Neural cell (in vitro differentiated cells): ENCODE measurements at regions not wholly inside any gene's neighbourhood (a gene's known extent, or its start where the extent isn't known, plus 50 kb on each side); places are given as distances from the start of the nearest gene placed in this dataset.

ENCODE experiments used
- H2AFZ ChIP-seq: fragments of 200-600, 300-800 bp; sonication (generic), shearing (Covaris generic); 2 replicates; pipeline ENCODE4 v1.6.0; 2014; ENCODE audit warnings: low read depth, mild to moderate bottlenecking, antibody characterized with exemption, low read length, moderate library complexity
- H3F3A ChIP-seq: fragments of 200-600 bp; shearing (Covaris generic); 2 replicates; pipeline ENCODE4 v1.6.1; 2016; ENCODE audit warnings: mild to moderate bottlenecking, moderate library complexity, mixed read lengths, antibody characterized with exemption, low read length; ENCODE audit not compliant: insufficient read depth, poor library complexity, severe bottlenecking
- H3K27ac ChIP-seq: fragments of 200-600, 300-800 bp; sonication (generic), shearing (Covaris generic); 2 replicates; pipeline ENCODE4 v1.5.1; 2014; ENCODE audit warnings: mild to moderate bottlenecking, low read length, moderate library complexity
- H3K27me3 ChIP-seq: fragments of 300-800, 200-600 bp; sonication (generic), shearing (Covaris generic); 2 replicates; pipeline ENCODE4 v1.6.0; 2014; ENCODE audit warnings: mild to moderate bottlenecking, low read depth, low read length, moderate library complexity; ENCODE audit not compliant: insufficient read depth
- H3K36me3 ChIP-seq: fragments of 300-800, 200-600 bp; sonication (generic), shearing (Covaris generic); 2 replicates; pipeline ENCODE4 v1.5.1; 2014; ENCODE audit warnings: mild to moderate bottlenecking, antibody characterized with exemption, low read length, moderate library complexity; ENCODE audit not compliant: insufficient read depth
- H3K4me2 ChIP-seq: fragments of 300-800, 200-600 bp; sonication (generic), shearing (Covaris generic); 2 replicates; pipeline ENCODE4 v1.6.0; 2014; ENCODE audit warnings: mild to moderate bottlenecking, low read length
- H3K4me3 ChIP-seq: fragments of 300-800, 200-600 bp; sonication (generic), shearing (Covaris generic); 2 replicates; pipeline ENCODE4 v1.5.1; 2014; ENCODE audit warnings: mild to moderate bottlenecking, low read length, moderate library complexity
- H3K79me2 ChIP-seq: fragments of 200-600 bp; shearing (Covaris generic); replicated peaks from 2 replicates; pipeline ENCODE4 v1.6.0; 2014; ENCODE audit warnings: mild to moderate bottlenecking, low read length, moderate library complexity; ENCODE audit not compliant: insufficient read depth
- H3K9ac ChIP-seq: fragments of 300-800, 200-600 bp; sonication (generic), shearing (Covaris generic); 2 replicates; pipeline ENCODE4 v1.6.1; 2016; ENCODE audit warnings: mild to moderate bottlenecking, low read length, mixed read lengths
- H3K9me2 ChIP-seq: fragments of 200-600 bp; shearing (Covaris generic); 2 replicates; pipeline ENCODE4 v1.6.1; 2016; ENCODE audit warnings: mild to moderate bottlenecking, low read length, mixed read lengths; ENCODE audit not compliant: insufficient read depth
- H3K9me3 ChIP-seq: fragments of 200-600, 300-800 bp; sonication (generic), shearing (Covaris generic); 2 replicates; pipeline ENCODE4 v1.6.1; 2016; ENCODE audit warnings: mild to moderate bottlenecking, mixed run types, low read length, moderate library complexity, mixed read lengths
- H4K20me1 ChIP-seq: fragments of 200-600 bp; shearing (Covaris generic); 2 replicates; pipeline ENCODE4 v1.6.1; 2016; ENCODE audit warnings: mild to moderate bottlenecking, mixed run types; ENCODE audit not compliant: insufficient read depth
- CTCF ChIP-seq: fragments of 450-650 bp; IDR thresholded peaks from 2 replicates; pipeline ENCODE4 v1.5.1; 2014; ENCODE audit warnings: antibody characterized with exemption, mild to moderate bottlenecking, moderate library complexity; ENCODE audit not compliant: poor library complexity, severe bottlenecking
- EP300 ChIP-seq: fragments of 450-650 bp; conservative IDR thresholded peaks from 2 replicates; pipeline ENCODE4 v1.6.1; 2014; ENCODE audit warnings: antibody characterized with exemption, mild to moderate bottlenecking, moderate library complexity; ENCODE audit not compliant: poor library complexity, severe bottlenecking
- EZH2 ChIP-seq: fragments of 200-600, 300-800 bp; shearing (Covaris generic), sonication (generic); IDR thresholded peaks from 2 replicates; pipeline ENCODE4 v1.6.1; 2014; ENCODE audit warnings: antibody characterized with exemption, low read length, borderline replicate concordance, mild to moderate bottlenecking; ENCODE audit not compliant: insufficient read depth, poor library complexity, severe bottlenecking
- MXI1 ChIP-seq: fragments of 450-650 bp; conservative IDR thresholded peaks from 2 replicates; pipeline ENCODE4 v1.6.1; 2014; ENCODE audit warnings: antibody characterized with exemption, mild to moderate bottlenecking; ENCODE audit not compliant: poor library complexity, severe bottlenecking
- POLR2AphosphoS5 ChIP-seq: IDR thresholded peaks from 2 replicates; pipeline ENCODE4 v1.6.1; 2012
- RAD21 ChIP-seq: fragments of 450-650 bp; conservative IDR thresholded peaks from 2 replicates; pipeline ENCODE4 v1.6.1; 2014; ENCODE audit warnings: antibody characterized with exemption, mild to moderate bottlenecking, moderate library complexity
- SMC3 ChIP-seq: fragments of 450-650 bp; conservative IDR thresholded peaks from 2 replicates; pipeline ENCODE4 v1.6.1; 2014; ENCODE audit warnings: antibody characterized with exemption, mild to moderate bottlenecking, moderate library complexity; ENCODE audit not compliant: poor library complexity
- TAF1 ChIP-seq: IDR thresholded peaks from 2 replicates; pipeline ENCODE4 v1.6.1; 2012; ENCODE audit warnings: low read depth
- TF ChIP-seq, protein P1 (sequence below): IDR thresholded peaks from 2 replicates; pipeline ENCODE4 v1.6.1; 2012; ENCODE audit warnings: borderline replicate concordance

DNA sequence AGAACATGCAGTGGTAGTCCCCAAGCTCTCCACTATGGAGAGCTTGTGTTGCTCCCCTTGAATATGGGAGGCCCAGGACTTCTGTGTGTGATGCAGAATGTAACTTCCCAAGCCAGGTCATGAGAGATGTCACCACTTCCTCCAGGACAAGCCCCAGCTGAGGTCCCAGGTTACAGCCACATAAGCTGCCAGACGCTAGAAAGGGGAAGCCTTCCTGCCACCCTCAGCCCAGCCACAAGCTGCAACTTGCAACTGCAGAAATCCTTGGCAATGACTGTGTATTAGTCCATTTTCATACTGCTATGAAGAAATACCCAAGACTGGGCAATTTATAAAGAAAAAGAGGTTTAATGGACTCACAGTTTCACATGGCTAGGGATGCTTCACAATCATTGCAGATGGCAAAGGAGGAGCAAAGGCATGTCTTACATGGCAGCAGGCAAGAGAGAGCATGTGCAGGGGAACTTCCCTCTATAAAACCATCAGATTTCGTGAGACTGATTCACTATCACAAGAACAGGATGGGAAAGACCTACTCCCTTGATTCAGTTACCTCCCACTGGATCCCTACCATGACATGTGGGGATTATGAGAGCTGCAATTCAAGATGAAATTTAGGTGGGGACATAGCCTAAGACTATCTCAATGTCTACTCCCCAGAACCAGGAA is 91.5 kb upstream of the DHX15 start:
- Histone ChIP-seq H3K79me2 (no peaks in the 10 kb centered on the region), H3K27me3 (no peaks in the 10 kb centered on the region), H3K9me3 (no peaks in the 10 kb centered on the region), H3K4me2 (no peak overlapping the region), H3K27ac (no peak overlapping the region), H2AFZ (no peak overlapping the region), H4K20me1 (no peaks in the 10 kb centered on the region), H3K4me3 (no peak overlapping the region), H3K9me2 (no peaks in the 10 kb centered on the region), H3K9ac (no peak overlapping the region), H3F3A (no peaks in the 10 kb centered on the region), H3K36me3 (no peaks in the 10 kb centered on the region)
- TF ChIP-seq SMC3 = no peak
- TF ChIP-seq RAD21 = no peak
- no peak for TF ChIP-seq POLR2AphosphoS5
- TF ChIP-seq, protein P1, sequence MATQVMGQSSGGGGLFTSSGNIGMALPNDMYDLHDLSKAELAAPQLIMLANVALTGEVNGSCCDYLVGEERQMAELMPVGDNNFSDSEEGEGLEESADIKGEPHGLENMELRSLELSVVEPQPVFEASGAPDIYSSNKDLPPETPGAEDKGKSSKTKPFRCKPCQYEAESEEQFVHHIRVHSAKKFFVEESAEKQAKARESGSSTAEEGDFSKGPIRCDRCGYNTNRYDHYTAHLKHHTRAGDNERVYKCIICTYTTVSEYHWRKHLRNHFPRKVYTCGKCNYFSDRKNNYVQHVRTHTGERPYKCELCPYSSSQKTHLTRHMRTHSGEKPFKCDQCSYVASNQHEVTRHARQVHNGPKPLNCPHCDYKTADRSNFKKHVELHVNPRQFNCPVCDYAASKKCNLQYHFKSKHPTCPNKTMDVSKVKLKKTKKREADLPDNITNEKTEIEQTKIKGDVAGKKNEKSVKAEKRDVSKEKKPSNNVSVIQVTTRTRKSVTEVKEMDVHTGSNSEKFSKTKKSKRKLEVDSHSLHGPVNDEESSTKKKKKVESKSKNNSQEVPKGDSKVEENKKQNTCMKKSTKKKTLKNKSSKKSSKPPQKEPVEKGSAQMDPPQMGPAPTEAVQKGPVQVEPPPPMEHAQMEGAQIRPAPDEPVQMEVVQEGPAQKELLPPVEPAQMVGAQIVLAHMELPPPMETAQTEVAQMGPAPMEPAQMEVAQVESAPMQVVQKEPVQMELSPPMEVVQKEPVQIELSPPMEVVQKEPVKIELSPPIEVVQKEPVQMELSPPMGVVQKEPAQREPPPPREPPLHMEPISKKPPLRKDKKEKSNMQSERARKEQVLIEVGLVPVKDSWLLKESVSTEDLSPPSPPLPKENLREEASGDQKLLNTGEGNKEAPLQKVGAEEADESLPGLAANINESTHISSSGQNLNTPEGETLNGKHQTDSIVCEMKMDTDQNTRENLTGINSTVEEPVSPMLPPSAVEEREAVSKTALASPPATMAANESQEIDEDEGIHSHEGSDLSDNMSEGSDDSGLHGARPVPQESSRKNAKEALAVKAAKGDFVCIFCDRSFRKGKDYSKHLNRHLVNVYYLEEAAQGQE = no peak
- no peak for TF ChIP-seq EP300
- TF ChIP-seq CTCF = no peak
- no peak for TF ChIP-seq EZH2
- TF ChIP-seq TAF1 = no peak
- TF ChIP-seq MXI1 = no peak

DNA sequence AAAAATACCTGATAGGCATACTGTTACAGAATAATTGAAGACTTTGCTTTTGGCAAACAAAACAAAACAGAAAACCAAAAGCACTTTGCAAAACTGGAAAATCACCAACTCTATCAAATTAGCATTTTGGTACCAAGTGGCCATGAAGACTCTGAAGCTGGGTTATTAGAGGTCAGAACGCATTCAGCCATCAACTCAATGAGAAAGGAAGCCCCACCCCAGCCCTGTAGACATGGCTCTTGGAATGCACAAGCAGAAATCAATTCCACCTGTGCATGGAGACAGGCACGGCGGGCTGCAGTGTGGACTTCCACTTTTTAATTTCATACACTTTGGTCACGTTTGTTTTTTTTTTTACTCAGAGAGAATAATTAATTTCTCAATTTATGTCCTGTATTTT is 93.6 kb upstream of the DHX15 start:
- H3F3A ChIP-seq = no peaks in the 10 kb centered on the region
- no peaks in the 10 kb centered on the region for H3K9me2 ChIP-seq
- no peaks in the 10 kb centered on the region for H3K9me3 ChIP-seq
- TF ChIP-seq TAF1 (no peak), CTCF (no peak), MXI1 (no peak), EZH2 (no peak), EP300 (no peak), RAD21 (no peak), POLR2AphosphoS5 (no peak), SMC3 (no peak)
- TF ChIP-seq, protein P1 = no peak
- no peak overlapping the region for H3K4me3 ChIP-seq
- no peaks in the 10 kb centered on the region for H3K36me3 ChIP-seq
- no peak overlapping the region for H3K4me2 ChIP-seq
- no peak overlapping the region for H3K9ac ChIP-seq
- no peak overlapping the region for H2AFZ ChIP-seq
- H3K27ac ChIP-seq = no peak overlapping the region
- no peaks in the 10 kb centered on the region for H3K79me2 ChIP-seq
- H3K27me3 ChIP-seq = no peaks in the 10 kb centered on the region
- H4K20me1 ChIP-seq = no peaks in the 10 kb centered on the region
